Breast epithelium (tissue), 4 donors: ENCODE measurements at regions not wholly inside any gene's neighbourhood (a gene's known extent, or its start where the extent isn't known, plus 50 kb on each side); places are given as distances from the start of the nearest gene placed in this dataset.

ENCODE experiments used
- DNase-seq, 2 donors: peaks; one replicate each; pipeline ENCODE4 v3.0.0-alpha.2; 2019; ENCODE audit warnings: low spot score in 2 of 2
- H3K27ac ChIP-seq, 2 donors: fragments of 200-600 bp; sonication (generic) in 1 of 2; one replicate each; pipeline ENCODE4 v1.5.1; 2016 to 2019; ENCODE audit warnings: mild to moderate bottlenecking in 1 of 2
- H3K27me3 ChIP-seq, 2 donors: fragments of 200-600 bp; sonication (generic) in 1 of 2; one replicate each; pipeline versions ENCODE4 v1.5.1 to v1.6.0; 2017 to 2019; ENCODE audit warnings: control low read depth in 1 of 2, mild to moderate bottlenecking in 1 of 2
- H3K36me3 ChIP-seq: fragments of 200-600 bp; one replicate; pipeline ENCODE4 v1.5.1; 2019
- H3K4me1 ChIP-seq, 2 donors: fragments of 200-600 bp; sonication (generic); one replicate each; pipeline ENCODE4 v1.5.1; 2016 to 2019; ENCODE audit warnings: control low read depth in 1 of 2
- H3K4me3 ChIP-seq, 3 donors: fragments of 200-600 bp; sonication (generic); 1 replicate in 2 of 3; 2 replicates in 1 of 3; pipeline ENCODE4 v1.5.1; 2016 to 2019; ENCODE audit warnings: mild to moderate bottlenecking in 3 of 3, moderate library complexity in 2 of 3
- H3K9me3 ChIP-seq, 2 donors: fragments of 200-600 bp; sonication (generic) in 1 of 2; one replicate each; pipeline ENCODE4 v1.5.1; 2016 to 2019; ENCODE audit warnings: control low read depth in 1 of 2
- CTCF ChIP-seq, 3 donors: fragments of 450-650 bp; IDR thresholded peaks; one replicate each; pipeline ENCODE4 v1.5.1; 2016 to 2017; ENCODE audit warnings: antibody characterized with exemption in 3 of 3, mild to moderate bottlenecking in 3 of 3, moderate library complexity in 3 of 3
- POLR2A ChIP-seq: fragments of 450-650 bp; IDR thresholded peaks from one replicate; pipeline ENCODE4 v1.6.1; 2016; ENCODE audit warnings: antibody characterized with exemption, mild to moderate bottlenecking, moderate library complexity
- POLR2AphosphoS5 ChIP-seq, 3 donors: sonication (generic); formaldehyde crosslinking; IDR thresholded peaks; one replicate each; pipeline ENCODE4 v1.6.1; 2017; ENCODE audit warnings: antibody characterized with exemption in 3 of 3
- intact Hi-C: fragments of 100-400 bp; cut with DNase I; formaldehyde crosslinking; loops from one replicate; pipeline ENCODE4 v1.15.1; 2023; ENCODE audit warnings: low total_unique reads

GRCh38 chr14:27243365-27243764 is 645.5 kb upstream of the NOVA1 start:
- TF ChIP-seq POLR2AphosphoS5 (IDR thresholded peaks at IDR 0.05) (no peak), CTCF (IDR thresholded peaks at IDR 0.05) (no peak), POLR2A (no peak)
- no peaks in the 10 kb centered on the region for H3K27me3 ChIP-seq
- no peaks in the 10 kb centered on the region for H3K36me3 ChIP-seq
- H3K4me3 ChIP-seq = no peak overlapping the region
- no peak overlapping the region for H3K27ac ChIP-seq
- H3K9me3 ChIP-seq = peaks cover 0 to 2% of the 10 kb centered on the region in 2 donors
- no peak for DNase-seq
- no peaks in the 10 kb centered on the region for H3K4me1 ChIP-seq
- intact Hi-C loops = no loop called here

GRCh38 chr14:27245947-27246346 is 648.1 kb upstream of the NOVA1 start:
- H3K4me1 ChIP-seq = no peaks in the 10 kb centered on the region
- no peaks in the 10 kb centered on the region for H3K36me3 ChIP-seq
- TF ChIP-seq CTCF (IDR thresholded peaks at IDR 0.05) = no peak
- no peak for TF ChIP-seq POLR2AphosphoS5 (IDR thresholded peaks at IDR 0.05)
- no peak for TF ChIP-seq POLR2A
- H3K27me3 ChIP-seq = no peaks in the 10 kb centered on the region
- H3K4me3 ChIP-seq = no peak overlapping the region
- DNase-seq = no peak
- H3K9me3 ChIP-seq = peaks cover 0 to 4% of the 10 kb centered on the region in 2 donors
- H3K27ac ChIP-seq = no peak overlapping the region
- intact Hi-C loops = no loop called here

GRCh38 chr14:27253966-27254365 is 656.1 kb upstream of the NOVA1 start:
- no peak for TF ChIP-seq CTCF (IDR thresholded peaks at IDR 0.05)
- TF ChIP-seq POLR2A = no peak
- TF ChIP-seq POLR2AphosphoS5 (IDR thresholded peaks at IDR 0.05) = no peak
- H3K27ac ChIP-seq = no peak overlapping the region
- no peak overlapping the region for H3K4me3 ChIP-seq
- intact Hi-C loops = no loop called here
- H3K9me3 ChIP-seq = no peaks in the 10 kb centered on the region
- no peaks in the 10 kb centered on the region for H3K36me3 ChIP-seq
- H3K27me3 ChIP-seq = no peaks in the 10 kb centered on the region
- DNase-seq = no peak
- no peaks in the 10 kb centered on the region for H3K4me1 ChIP-seq

- no peaks in the 10 kb centered on the region for H3K36me3 ChIP-seq
- TF ChIP-seq POLR2AphosphoS5 (IDR thresholded peaks at IDR 0.05) (no peak), POLR2A (no peak), CTCF (IDR thresholded peaks at IDR 0.05) (no peak)
- no peak overlapping the region for H3K4me3 ChIP-seq
- H3K27ac ChIP-seq = no peak overlapping the region
- no peaks in the 10 kb centered on the region for H3K4me1 ChIP-seq
- H3K27me3 ChIP-seq = no peaks in the 10 kb centered on the region
- no peak for DNase-seq
- intact Hi-C loops = no loop called here
- peaks cover 0 to 8% of the 10 kb centered on the region in 2 donors for H3K9me3 ChIP-seq
Measured at GRCh38 chr14:27256805-27257204, 659.0 kb upstream of the NOVA1 start.

- DNase-seq = no peak
- no peak overlapping the region for H3K4me3 ChIP-seq
- H3K36me3 ChIP-seq = no peaks in the 10 kb centered on the region
- TF ChIP-seq POLR2AphosphoS5 (IDR thresholded peaks at IDR 0.05) (no peak), POLR2A (no peak), CTCF (IDR thresholded peaks at IDR 0.05) (no peak)
- intact Hi-C loops = no loop called here
- H3K9me3 ChIP-seq = no peaks in the 10 kb centered on the region
- no peak overlapping the region for H3K27ac ChIP-seq
- H3K27me3 ChIP-seq = no peaks in the 10 kb centered on the region
- no peaks in the 10 kb centered on the region for H3K4me1 ChIP-seq
Measured at GRCh38 chr14:27267876-27268275, 670.0 kb upstream of the NOVA1 start.
